HG02588 (cell line): ENCODE measurements at regions not wholly inside any gene's neighbourhood (a gene's known extent, or its start where the extent isn't known, plus 50 kb on each side); places are given as distances from the start of the nearest gene placed in this dataset.

Source experiments
- ATAC-seq: cut with Tn5 transposase; IDR thresholded peaks from one replicate; pipeline ENCODE4 v1.9.1; 2021; ENCODE audit warnings: mild to moderate bottlenecking, moderate library complexity; ENCODE audit not compliant: unreplicated experiment

DNA sequence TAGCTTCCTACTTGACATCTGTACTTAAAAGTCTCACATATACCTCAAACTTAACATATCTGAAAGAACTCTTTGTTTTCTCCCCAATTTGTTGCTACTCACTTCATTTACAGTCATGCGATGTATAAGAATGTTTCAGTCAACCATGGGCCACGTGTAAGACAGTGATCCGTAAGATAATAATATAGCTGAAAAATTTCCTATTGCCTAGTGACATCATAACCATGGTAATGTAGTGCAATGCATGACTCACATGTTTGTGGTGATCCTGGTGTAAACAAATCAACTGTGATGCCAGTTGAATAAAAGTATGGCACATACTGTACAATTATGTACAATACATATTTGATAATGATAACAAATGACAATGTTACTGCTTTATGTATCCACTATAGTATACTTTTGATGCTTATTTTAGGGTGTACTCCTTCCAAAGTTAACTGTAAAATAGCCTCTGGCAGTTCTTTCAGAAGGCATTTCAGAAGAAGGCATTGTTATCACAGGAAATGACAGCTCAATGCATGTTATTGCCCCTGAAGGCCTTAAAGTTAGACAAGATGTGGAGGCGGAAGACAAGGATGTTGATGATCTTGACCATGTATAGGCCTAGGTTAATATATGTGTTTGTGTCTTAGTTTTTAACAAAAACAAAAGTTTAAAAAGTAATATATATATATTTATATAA, 579.0 kb downstream of the EPHA7 start:
- ATAC-seq = no peak

DNA sequence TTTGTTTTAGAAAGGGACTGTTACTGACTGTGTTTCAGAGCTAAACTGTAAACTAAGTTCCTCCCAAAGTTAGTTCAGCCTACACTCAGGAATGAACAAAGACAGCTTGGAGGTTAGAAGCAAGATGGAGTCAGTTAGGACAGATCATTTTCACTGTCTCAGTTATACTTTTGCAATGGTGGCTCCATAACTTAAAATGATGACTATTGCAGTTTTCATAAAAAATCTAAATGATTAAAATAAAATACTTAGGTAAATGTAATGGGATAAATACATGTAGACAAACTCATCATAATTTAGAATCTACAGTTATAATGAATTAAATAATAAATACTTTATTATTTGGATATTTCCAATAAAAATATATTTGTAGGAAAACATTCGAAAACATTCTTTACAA, 590.6 kb downstream of the EPHA7 start:
- no peak for ATAC-seq

DNA sequence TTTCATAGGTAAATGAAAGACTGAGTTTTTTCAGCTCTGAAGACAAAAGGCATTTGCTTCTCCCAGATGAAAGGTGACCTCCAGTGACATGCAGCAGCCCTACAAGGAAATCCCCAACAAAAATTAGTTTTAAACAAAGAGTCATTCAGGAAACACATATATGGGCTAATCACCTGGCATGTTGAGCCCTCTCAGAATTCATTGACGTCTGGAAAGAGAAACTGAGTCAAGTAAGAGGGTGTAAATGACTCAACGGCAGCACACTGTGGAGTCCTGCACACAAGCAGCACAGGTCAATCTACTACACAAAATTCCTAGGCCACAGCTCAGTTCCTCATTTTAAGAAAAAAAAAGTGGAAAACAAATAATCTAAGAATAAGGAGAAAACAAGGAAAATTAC, 592.3 kb downstream of the EPHA7 start:
- no peak for ATAC-seq

DNA sequence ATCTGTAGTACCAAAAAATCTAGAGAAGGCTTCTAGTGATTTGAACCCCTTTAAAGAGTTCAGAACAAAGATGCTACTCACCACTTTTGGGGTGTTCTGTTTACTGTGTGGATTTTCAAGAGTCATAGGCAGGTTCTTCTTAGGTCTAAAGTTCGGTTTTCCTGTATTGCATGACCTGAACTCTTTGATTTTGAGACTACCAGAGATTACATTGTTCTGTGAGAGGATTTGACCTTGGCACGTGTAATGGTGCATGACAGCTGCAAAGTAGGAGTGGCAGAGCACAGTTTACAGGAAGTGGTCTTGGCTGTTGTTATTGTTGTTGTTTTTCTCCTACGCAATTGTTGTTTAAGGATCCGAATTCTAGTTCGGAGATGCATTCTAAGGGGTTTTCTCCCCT, 592.7 kb downstream of the EPHA7 start:
- no peak for ATAC-seq

DNA sequence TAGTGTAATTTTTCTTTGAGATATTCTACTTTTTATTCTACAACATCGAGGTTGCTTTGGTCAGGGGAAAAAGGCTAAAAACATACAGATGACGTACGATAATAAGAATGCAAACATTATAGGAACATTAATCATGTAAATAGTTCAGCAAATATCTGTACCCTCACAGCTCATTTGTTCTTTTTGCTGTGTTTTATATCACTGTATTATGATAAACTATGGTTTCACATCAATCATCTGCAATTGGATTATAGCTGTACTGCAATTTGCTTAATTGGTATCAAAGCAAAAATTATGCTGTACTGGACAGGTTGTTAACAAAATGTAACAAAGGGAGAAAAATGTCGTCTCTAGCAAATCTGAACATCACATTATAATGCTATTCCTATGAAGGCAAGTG, 597.1 kb downstream of the EPHA7 start:
- no peak for ATAC-seq

DNA sequence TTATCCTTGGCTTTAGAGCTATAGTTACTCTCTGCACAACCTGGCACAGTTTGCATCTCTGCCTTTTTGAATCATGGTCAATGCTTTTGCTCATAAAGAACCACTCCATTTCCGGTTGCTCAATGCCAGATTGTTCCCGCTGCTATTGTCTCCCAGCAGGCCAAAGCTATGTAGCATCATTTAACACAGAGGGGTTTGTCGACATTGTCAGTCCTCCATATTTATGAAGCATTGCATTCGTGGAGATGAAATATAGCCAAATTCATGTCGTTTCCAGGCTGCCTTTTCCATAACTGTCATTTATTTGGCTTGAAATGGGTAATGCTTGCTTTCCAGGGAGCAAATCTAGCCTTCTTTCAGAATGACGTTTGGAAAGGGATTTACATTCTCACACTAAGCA, 598.8 kb downstream of the EPHA7 start:
- no peak for ATAC-seq

DNA sequence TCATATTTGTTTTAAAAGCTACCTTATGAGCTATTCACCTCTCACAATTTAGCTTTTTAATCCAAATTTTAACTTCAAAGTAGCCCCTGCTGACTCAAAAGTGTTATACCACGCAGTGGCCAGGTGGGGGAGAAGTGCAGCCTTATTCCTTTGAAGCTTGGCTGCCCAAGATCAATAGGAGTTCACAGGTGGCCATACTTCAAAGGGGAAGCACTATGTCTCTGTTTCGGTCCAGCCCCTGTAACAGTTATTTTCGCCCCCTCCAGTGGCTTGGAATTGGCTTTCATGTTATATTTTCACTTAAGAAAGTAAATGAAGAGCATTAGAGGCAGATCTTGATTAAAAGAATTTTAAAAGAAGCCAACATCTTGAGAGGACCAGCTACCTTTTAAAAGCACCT, 608.4 kb downstream of the EPHA7 start:
- peak; percentile 94 for ATAC-seq

DNA sequence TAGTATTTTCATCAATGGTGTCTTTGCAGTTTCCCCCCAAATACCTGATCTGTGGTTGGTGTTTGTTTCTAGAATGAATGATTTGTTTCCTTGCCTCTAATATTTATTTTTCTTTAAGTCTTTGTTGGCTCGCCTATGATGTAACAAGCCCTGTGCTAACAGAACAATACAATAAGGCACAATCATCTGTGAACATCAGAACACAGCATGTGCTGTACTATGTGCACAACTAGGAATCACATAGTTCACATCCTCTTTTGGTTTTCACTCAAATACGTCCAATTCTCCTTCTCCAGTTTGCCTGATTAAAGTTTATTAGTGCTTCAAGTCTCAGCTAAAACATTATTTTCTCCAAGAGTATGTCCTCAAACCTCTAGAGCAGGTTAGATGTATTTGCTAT, 613.1 kb downstream of the EPHA7 start:
- no peak for ATAC-seq

DNA sequence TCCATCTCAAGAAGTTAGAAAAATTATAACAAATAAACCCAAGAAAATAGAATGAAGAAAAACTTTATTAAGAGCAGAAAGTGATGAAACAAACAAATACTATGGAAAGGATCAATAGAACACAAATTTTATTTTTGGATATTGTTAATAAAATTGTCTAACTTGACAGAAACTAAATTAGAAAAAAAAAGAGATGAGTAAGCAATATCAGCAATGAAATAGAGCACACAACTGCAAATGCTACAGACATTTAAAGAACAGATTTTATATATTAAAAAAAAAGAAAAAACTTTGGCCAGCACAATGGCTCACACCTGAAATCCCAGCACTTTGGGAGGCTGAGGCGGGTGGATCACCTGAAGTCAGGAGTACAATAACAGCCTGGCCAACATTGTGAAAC, 628.0 kb downstream of the EPHA7 start:
- ATAC-seq = no peak

DNA sequence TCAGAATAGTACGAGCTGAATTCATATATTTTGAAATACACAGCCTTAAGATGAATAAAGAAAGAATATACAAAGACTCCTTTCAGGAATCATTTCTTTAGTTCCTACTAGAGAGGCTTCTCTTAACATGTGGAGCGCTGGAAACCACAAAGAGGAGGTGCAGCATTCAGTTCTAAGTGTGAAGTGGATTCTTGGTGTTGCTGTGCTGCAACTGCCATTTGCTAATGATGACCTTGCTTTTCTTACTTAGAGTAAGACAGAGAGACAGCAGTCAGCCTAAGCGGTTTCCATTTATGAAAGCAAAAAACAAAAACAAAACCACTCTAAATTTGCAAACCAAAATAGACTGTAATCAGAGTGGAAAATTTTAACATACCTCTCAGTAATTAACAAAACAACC, 629.0 kb downstream of the EPHA7 start:
- ATAC-seq = no peak

DNA sequence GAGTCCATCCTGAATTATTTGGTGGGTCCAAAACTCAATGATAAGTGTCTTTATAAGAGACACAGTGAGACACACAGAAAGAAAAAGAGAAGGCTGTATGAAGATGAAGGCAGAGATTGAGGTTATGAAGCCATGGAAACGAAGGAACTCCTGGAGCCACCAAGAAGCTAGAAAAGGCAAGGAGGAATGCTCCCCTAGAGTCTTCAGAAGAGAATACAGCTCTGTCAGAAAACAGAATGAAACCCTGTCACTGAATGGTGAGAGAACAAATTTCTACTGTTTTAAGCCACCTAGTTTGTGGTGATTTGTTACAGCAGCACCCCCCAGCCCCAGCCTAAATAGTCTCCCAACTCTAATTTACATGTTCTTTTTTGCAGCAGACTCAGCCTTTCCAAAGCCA, 635.1 kb downstream of the EPHA7 start:
- ATAC-seq = no peak

DNA sequence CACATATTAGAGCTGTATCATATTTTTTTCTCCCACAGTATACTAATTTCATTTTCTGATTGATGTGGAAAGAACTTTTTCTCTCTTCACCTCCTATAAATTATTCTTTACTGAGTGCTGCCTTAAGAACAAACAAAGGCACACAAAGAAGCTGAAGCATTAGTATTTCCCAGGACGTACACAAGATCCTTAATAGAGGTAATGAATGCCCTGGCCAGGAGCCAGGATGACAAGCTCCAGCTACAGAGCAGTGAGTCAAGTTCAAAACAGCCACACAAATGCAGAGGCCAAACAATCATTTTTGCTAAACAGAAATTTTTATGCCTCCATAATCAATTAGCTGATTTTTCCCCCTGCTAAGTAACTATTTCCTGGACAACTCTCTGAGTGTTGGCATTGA, 639.6 kb downstream of the EPHA7 start:
- no peak for ATAC-seq

DNA sequence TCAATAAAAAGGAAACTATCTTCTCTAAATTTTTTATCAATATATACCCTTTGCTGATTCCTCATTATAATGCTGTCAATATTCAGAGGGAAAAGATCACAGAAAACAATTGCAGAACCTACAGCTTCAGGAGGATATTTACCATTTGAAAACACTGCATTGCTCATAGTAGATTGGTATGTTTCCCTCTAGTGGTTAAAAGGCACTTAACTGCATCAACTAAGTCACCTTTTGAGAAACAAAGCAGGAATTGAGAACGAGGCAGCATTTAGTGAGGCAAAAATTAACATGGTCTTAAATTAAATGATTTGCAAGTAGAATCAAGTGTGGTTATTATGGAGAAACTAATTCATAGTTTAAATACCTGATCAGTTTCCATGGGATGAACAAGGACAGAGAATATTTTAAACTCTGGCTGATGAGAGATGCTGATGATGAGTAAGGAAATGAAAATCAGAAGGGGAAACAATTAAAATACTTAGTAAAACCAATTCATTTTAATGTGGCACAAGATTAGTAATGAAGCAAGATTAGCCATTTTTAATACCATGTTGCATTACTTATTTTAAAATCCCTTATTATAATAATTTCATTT, 642.1 kb downstream of the EPHA7 start:
- no peak for ATAC-seq

DNA sequence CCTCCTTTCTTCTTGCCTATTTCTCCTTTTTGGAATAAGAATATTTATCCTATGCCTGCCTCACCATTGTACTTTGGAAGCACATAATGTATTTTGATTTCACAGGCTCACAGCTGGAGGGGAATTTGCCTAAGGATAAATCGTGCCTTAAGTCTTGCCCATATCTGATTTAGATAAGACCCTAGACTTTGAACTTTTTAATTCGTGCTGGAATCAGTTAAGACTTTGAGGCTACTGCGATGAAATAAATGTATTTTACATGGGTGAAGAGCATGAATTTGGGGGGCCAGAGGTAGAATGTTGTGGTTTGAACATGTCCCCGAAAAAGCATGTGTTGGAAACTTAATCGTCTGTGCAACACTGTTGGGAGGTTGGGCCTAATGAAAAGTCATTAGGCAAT, 648.8 kb downstream of the EPHA7 start:
- no peak for ATAC-seq

DNA sequence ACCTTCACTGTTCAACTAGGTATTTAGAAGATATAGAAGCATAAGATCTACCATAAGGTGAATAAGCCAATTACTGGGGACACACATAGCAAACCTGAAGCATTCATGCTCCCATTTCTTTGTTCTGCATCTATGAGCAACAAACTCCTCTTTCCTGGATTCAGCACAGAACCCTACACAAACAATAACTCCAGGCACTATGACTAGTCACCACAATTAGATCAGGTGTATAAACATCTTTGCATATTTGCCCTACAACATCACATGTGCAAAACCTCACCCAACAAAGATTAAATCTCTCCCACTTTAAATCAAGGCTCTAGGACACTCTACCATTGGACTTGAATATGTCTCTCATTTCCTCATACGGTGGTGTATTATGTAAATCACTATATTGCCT, 652.3 kb downstream of the EPHA7 start:
- ATAC-seq = no peak

DNA sequence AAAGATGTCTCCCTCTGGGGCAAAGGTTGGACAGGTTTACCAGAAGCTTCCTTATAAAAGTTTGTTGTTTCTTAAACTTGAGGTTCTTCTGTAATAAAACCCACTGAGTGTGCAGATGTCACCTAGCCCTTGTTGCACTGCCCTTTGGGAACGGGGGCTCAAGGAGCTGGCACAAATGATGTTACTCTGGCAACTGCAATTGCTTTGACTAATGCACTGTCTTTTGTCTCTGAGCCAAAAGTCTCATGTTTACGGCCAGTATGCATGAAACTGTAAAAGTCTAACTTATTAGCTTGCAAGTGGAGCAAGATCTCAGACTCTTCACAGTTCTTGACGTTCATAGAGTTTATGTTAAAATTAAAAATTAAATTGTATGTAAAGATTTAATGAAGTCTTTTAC, 655.7 kb downstream of the EPHA7 start:
- ATAC-seq = no peak

DNA sequence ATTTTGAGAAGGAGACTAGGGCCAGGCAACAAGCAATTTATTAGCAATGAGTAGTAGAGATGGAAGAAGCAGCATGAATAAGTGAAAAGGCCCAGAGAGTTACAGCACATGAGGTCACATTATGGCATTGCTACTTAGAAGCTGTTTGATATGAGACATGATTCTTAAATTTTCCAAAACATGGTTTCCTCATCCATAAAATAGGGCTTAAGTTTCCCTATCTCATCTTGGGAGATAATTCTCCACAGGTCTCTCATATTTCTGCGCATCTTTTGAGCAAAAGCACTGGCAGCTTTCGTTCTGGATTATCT, 656.1 kb downstream of the EPHA7 start:
- ATAC-seq = no peak

DNA sequence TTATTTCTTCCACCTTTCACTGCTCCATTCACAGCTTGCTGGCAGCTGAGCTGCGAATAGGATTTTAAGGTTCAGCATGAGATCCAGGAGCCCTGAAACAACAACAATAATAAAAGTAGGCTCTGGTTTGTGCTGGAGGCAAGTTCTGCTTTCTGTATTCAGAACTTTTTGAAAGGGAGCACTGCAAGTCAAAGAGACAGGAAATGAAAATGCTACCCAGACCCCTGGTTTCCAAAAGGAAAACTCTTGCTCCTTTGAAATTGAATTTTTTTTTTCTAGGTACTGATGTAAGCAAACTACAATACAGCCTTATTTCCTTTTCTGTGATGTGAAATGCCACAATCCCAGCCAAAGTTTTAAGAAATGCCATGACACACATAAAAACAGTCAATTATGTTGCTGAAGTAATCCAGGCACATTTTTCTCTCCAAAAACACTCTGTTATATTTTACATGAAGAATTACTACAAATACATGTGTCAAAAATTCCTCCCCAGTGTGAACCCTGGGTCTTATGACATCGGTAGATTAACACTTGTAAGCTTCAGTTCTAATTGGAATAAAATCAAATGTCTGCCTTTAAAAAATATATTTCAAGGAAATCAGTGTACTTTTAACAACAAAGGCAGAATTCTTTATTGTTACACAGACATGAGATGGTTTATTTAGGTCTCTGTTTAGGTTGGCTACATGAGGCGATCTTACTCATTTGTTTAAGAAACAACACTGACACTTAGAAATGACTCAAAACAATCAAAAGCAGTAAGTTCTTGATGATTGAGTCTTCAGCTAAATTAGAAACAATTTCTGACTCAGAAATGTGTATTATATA, 656.7 kb downstream of the EPHA7 start:
- no peak for ATAC-seq

DNA sequence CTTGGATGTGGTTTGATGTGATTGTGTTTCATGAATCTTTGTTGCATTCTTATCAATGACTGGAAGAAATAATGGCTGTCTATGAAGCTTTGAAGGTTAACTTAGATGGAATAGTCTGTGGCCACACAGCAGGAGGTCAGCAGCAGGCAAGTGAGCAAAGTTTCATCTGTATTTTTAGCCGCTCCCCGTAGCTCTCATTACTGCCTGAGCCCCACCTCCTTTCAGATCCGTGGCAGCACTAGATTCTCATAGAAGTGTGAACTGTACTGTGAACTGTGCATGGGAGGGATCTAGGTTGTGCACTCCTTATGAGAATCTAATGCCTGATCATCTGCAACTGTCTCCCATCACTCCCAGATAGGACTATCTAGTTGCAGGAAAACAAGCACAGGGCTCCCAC, 660.2 kb downstream of the EPHA7 start:
- no peak for ATAC-seq

DNA sequence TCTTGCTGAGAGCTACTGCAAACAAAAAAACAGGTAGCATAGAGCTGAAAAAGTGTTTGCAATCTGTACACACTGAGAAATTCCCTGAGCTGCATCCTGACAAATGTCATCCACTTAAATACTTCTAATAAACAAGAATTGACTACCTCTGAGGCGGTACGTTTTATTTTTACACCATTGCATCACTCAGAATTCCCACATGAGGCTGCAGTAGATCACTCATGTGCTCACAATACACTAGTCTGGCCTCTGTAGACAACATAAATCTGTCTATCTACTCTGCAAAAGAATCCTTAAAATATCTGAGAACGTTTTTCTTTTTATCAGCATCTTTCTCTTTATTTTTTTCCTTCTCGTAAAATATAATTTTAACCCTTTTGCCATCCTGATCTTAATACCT, 661.4 kb downstream of the EPHA7 start:
- no peak for ATAC-seq

DNA sequence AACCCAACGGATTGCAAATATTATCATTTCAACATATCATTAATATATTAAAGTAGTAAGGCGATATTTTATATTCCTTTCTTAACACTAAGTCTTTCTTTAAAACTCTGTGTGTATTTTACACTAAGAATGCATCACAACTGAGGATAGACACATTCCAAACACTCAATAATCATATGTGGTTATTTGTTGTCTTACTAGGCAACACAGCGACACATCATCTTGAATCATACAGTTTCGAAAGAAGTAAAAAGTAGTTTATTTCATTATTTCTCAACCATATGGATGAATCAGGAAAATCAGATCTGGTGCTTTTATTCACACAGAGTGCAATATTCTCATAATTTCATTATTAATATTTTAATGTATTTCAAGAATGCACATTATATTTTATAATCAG, 662.4 kb downstream of the EPHA7 start:
- ATAC-seq = no peak

DNA sequence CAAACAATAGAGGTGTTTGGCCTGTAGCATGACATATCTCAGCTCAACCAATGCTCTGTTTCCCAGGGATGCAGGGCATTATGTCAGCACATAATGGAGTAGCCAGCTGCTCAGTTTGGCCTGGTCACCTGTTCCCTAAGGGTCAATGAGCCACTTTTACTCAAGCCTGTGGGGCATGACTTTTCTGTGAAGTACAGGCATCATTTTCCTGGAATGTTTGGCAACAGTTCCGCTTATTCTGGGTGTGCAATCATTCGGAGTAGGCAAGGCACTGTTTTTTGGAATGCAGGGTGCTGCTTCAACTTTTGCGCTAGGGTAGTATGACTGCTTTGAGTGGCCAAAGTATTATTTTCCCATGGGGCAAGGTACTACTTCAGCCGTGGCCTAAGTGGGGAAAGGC, 665.4 kb downstream of the EPHA7 start:
- no peak for ATAC-seq
